ENCODE measurements at regions not wholly inside any gene's neighbourhood (a gene's known extent, or its start where the extent isn't known, plus 50 kb on each side); places are given as distances from the start of the nearest gene placed in this dataset.
"Not testable (repeated sequence)": the region's sequence is repeated elsewhere in the genome, so short reads cannot be mapped to it uniquely, and the experiment has no call there.

GRCh38 chr1:198986442-198986841 is 347.6 kb downstream of the PTPRC start:
- DNase-seq, result no peak

GRCh38 chr1:199002661-199003060 is 363.8 kb downstream of the PTPRC start:
- no peak for DNase-seq

GRCh38 chr1:199007423-199007822 is 368.6 kb downstream of the PTPRC start:
- no peak for DNase-seq

GRCh38 chr1:199009447-199009846 is 370.6 kb downstream of the PTPRC start:
- no peak for DNase-seq

- no peak for DNase-seq
These were observed 371.7 kb downstream of the PTPRC start for GRCh38 chr1:199010492-199010891.

- DNase-seq, result no peak
These were observed 372.1 kb downstream of the PTPRC start for GRCh38 chr1:199010933-199011332.

GRCh38 chr1:199015799-199016198 is 377.0 kb downstream of the PTPRC start:
- no peak for DNase-seq

GRCh38 chr1:199018471-199019135 is 379.8 kb downstream of the PTPRC start:
- DNase-seq, result no peak

GRCh38 chr1:199020051-199020450 is 381.2 kb downstream of the PTPRC start:
- DNase-seq, result no peak

GRCh38 chr1:199020904-199021303 is 382.1 kb downstream of the PTPRC start:
- DNase-seq, result no peak

- DNase-seq, result no peak
These were observed 390.6 kb downstream of the PTPRC start for GRCh38 chr1:199029401-199029800.

- no peak for DNase-seq
These were observed 391.0 kb downstream of the PTPRC start for GRCh38 chr1:199029855-199030254.

- DNase-seq, result not testable (repeated sequence)
These were observed 391.7 kb downstream of the PTPRC start for GRCh38 chr1:199030541-199030940.

GRCh38 chr1:199031170-199031569 is 392.3 kb downstream of the PTPRC start:
- not testable (repeated sequence) for DNase-seq

- DNase-seq, result not testable (repeated sequence)
These were observed 393.6 kb downstream of the PTPRC start for GRCh38 chr1:199032479-199032878.

GRCh38 chr1:199033661-199034060 is 394.8 kb downstream of the PTPRC start:
- DNase-seq, result no peak

- no peak for DNase-seq
These were observed 399.3 kb downstream of the PTPRC start for GRCh38 chr1:199038156-199038555.

- no peak for DNase-seq
These were observed 401.5 kb downstream of the PTPRC start for GRCh38 chr1:199040076-199040905.

GRCh38 chr1:199041173-199041914 is 402.5 kb downstream of the PTPRC start:
- DNase-seq, result no peak

GRCh38 chr1:199042193-199042592 is 403.4 kb downstream of the PTPRC start:
- no peak for DNase-seq

GRCh38 chr1:199044191-199044590 is 405.4 kb downstream of the PTPRC start:
- DNase-seq, result no peak

- no peak for DNase-seq
These were observed 407.8 kb downstream of the PTPRC start for GRCh38 chr1:199046618-199047017.

GRCh38 chr1:199054694-199055093 is 415.9 kb downstream of the PTPRC start:
- no peak for DNase-seq

GRCh38 chr1:199057322-199057721 is 418.5 kb downstream of the PTPRC start:
- DNase-seq, result no peak

All from effector CD8-positive, alpha-beta T cell (primary cell).